ENCODE measurements at regions not wholly inside any gene's neighbourhood (a gene's known extent, or its start where the extent isn't known, plus 50 kb on each side); places are given as distances from the start of the nearest gene placed in this dataset.

DNA sequence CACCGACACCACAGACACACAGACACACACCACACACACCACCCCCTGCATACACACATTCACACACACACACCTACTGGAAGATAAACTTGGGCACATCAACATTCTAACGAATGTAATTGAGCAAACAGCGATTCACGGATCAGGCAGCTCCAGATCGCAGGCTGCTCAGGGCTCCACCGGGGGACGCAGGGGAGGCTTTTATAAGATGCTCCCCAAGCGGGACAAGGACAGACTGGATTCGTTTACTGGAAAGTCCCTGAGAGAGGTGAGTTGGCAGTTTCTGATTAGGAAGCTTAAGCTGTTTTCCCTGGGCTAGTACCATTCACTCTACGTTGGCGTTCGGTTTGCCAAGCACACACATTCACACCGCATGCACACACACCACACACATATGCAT is 281.3 kb downstream of the IRF8 start:
- TF ChIP-seq, protein P1, sequence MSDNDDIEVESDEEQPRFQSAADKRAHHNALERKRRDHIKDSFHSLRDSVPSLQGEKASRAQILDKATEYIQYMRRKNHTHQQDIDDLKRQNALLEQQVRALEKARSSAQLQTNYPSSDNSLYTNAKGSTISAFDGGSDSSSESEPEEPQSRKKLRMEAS (IDR thresholded peaks at IDR 0.05), result no peak
- TF ChIP-seq, protein P2, sequence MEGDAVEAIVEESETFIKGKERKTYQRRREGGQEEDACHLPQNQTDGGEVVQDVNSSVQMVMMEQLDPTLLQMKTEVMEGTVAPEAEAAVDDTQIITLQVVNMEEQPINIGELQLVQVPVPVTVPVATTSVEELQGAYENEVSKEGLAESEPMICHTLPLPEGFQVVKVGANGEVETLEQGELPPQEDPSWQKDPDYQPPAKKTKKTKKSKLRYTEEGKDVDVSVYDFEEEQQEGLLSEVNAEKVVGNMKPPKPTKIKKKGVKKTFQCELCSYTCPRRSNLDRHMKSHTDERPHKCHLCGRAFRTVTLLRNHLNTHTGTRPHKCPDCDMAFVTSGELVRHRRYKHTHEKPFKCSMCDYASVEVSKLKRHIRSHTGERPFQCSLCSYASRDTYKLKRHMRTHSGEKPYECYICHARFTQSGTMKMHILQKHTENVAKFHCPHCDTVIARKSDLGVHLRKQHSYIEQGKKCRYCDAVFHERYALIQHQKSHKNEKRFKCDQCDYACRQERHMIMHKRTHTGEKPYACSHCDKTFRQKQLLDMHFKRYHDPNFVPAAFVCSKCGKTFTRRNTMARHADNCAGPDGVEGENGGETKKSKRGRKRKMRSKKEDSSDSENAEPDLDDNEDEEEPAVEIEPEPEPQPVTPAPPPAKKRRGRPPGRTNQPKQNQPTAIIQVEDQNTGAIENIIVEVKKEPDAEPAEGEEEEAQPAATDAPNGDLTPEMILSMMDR (IDR thresholded peaks at IDR 0.05), result no peak
- TF ChIP-seq KDM1A (IDR thresholded peaks at IDR 0.05; ENCODE audit: low read depth) (no peak), KDM5A (IDR thresholded peaks at IDR 0.05) (no peak), RFX5 (IDR thresholded peaks at IDR 0.05) (no peak), ESRRA (IDR thresholded peaks at IDR 0.05; ENCODE audit: borderline replicate concordance, low read length) (no peak), NFE2L2 (conservative IDR thresholded peaks at IDR 0.05; ENCODE audit: low read length) (no peak), ZC3H11A (IDR thresholded peaks at IDR 0.05) (no peak), NPAS2 (CRISPR knock-in tag; IDR thresholded peaks at IDR 0.05; ENCODE audit: borderline replicate concordance) (no peak), MAFK (IDR thresholded peaks at IDR 0.05; ENCODE audit: partially characterized antibody) (no peak), POLR2A (IDR thresholded peaks at IDR 0.05; ENCODE audit: low read length) (no peak), SREBF2 (IDR thresholded peaks at IDR 0.05) (no peak)
- TF ChIP-seq, protein P3, sequence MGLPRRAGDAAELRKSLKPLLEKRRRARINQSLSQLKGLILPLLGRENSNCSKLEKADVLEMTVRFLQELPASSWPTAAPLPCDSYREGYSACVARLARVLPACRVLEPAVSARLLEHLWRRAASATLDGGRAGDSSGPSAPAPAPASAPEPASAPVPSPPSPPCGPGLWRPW (IDR thresholded peaks at IDR 0.05), result no peak

All from A549 (cell line).